Lower leg skin (tissue), 3 donors: ENCODE measurements at regions not wholly inside any gene's neighbourhood (a gene's known extent, or its start where the extent isn't known, plus 50 kb on each side); places are given as distances from the start of the nearest gene placed in this dataset.

ENCODE experiments used
- POLR2A ChIP-seq, 2 donors: fragments of 450-650 bp; IDR thresholded peaks; one replicate each; pipeline ENCODE4 v1.6.1; 2016 to 2017; ENCODE audit warnings: antibody characterized with exemption in 2 of 2, mild to moderate bottlenecking in 1 of 2, moderate library complexity in 1 of 2
- TF ChIP-seq, protein P1 (sequence below), 3 donors: fragments of 450-650 bp; IDR thresholded peaks; one replicate each; pipeline ENCODE4 v1.5.1; 2016; ENCODE audit warnings: antibody characterized with exemption in 3 of 3, mild to moderate bottlenecking in 3 of 3, moderate library complexity in 2 of 3

DNA sequence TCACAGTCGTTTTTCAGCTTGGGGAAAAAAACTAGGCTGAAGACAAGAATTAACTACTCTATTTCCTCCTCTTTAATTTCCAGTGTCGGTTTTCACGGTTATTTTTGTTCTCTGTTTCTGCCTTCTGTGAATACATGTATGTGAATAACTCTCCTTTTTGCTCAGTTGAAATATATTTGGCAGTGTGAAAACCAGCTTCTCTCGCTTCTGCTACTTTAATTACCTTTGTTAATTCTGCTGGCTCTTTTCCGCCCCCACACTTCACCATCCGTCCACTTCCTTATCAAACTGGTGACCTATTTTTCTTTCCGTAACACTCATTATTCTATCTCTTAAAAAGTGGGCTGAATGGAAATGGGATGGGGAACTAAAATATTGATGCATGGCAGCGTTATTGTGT is 126.4 kb downstream of the POU4F1 start:
- TF ChIP-seq, protein P1, sequence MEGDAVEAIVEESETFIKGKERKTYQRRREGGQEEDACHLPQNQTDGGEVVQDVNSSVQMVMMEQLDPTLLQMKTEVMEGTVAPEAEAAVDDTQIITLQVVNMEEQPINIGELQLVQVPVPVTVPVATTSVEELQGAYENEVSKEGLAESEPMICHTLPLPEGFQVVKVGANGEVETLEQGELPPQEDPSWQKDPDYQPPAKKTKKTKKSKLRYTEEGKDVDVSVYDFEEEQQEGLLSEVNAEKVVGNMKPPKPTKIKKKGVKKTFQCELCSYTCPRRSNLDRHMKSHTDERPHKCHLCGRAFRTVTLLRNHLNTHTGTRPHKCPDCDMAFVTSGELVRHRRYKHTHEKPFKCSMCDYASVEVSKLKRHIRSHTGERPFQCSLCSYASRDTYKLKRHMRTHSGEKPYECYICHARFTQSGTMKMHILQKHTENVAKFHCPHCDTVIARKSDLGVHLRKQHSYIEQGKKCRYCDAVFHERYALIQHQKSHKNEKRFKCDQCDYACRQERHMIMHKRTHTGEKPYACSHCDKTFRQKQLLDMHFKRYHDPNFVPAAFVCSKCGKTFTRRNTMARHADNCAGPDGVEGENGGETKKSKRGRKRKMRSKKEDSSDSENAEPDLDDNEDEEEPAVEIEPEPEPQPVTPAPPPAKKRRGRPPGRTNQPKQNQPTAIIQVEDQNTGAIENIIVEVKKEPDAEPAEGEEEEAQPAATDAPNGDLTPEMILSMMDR (IDR thresholded peaks at IDR 0.05), result no peak
- TF ChIP-seq POLR2A (IDR thresholded peaks at IDR 0.05), result no peak
